K562 (cell line): ENCODE measurements at regions not wholly inside any gene's neighbourhood (a gene's known extent, or its start where the extent isn't known, plus 50 kb on each side); places are given as distances from the start of the nearest gene placed in this dataset.

Source experiments
- ATAC-seq: fragments of 200-7000 bp; cut with Tn5 transposase; 3 replicates; pipeline ENCODE4 v1.9.1; 2020; ENCODE audit warnings: moderate library complexity
- BruUV-seq: library from RNA; stranded (reverse); fragments of 400-500 nt; replicated peaks from 2 replicates; lab custom pipeline; 2021; lab: Mats Ljungman, UMichigan
- CTCF ChIA-PET: fragments of 300-600 bp; formaldehyde crosslinking; extraction: SDS; loops from one replicate; lab custom pipeline; 2021; ENCODE audit warnings: low intra/inter-chr PET ratio; lab: Yijun Ruan, JAX
- POLR2A ChIA-PET: fragments of 300-600, 350-650 bp; sonication (Branson Sonifier 250); formaldehyde crosslinking; extraction: SDS; loops from one replicate; lab custom pipeline; 2021; ENCODE audit warnings: antibody characterized with exemption, inconsistent platforms; lab: Yijun Ruan, JAX
- DNase-seq, 4 experiments: peaks; one replicate each; pipeline versions ENCODE4 v3.0.0 to v3.0.0-alpha.2; 2011 to 2018; ENCODE audit warnings: low spot score in 3 of 4, mixed read lengths in 3 of 4; ENCODE audit errors: extremely low read depth in 1 of 4
- FAIRE-seq: peaks from 2 replicates; lab custom pipeline; 2011; peaks lifted over from hg19 to GRCh38; lab: Jason Lieb, UNC
- H2AFZ ChIP-seq: 2 replicates; pipeline ENCODE4 v1.6.0; 2011; ENCODE audit warnings: low read depth, low read length, control low read depth, inconsistent platforms
- H3K27ac ChIP-seq: fragments of 200-600 bp; 3 replicates; pipeline ENCODE4 v1.8.0; 2011; ENCODE audit warnings: low read depth, mild to moderate bottlenecking, control low read depth, inconsistent platforms, low read length, moderate library complexity, mixed read lengths; ENCODE audit errors: extremely low read depth
- H3K27me3 ChIP-seq, 2 experiments: fragments of 300-600 bp in 1 of 2; 2 replicates in 1 of 2; 3 replicates in 1 of 2; pipeline versions ENCODE4 v1.6.0 to v1.8.0; 2011; ENCODE audit warnings: inconsistent platforms in 2 of 2, low read length in 2 of 2, mild to moderate bottlenecking in 1 of 2, mixed read lengths in 1 of 2, moderate library complexity in 1 of 2; ENCODE audit not compliant: control insufficient read depth in 2 of 2, insufficient read depth in 2 of 2
- H3K36me3 ChIP-seq: fragments of 300-600 bp; 3 replicates; pipeline ENCODE4 v1.8.0; 2011; ENCODE audit warnings: mild to moderate bottlenecking, low read length, inconsistent platforms; ENCODE audit not compliant: control insufficient read depth, insufficient read depth
- H3K4me1 ChIP-seq, 2 experiments: fragments of 200-600 bp in 1 of 2; replicated peaks in 1 of 2; 2 replicates in 1 of 2; 3 replicates in 1 of 2; pipeline versions ENCODE4 v1.5.1 to v1.8.0; 2011; ENCODE audit warnings: inconsistent platforms in 2 of 2, low read length in 2 of 2, mild to moderate bottlenecking in 1 of 2, mixed read lengths in 1 of 2, moderate library complexity in 1 of 2; ENCODE audit not compliant: control insufficient read depth in 2 of 2, insufficient read depth in 2 of 2
- H3K4me2 ChIP-seq: 2 replicates; pipeline ENCODE4 v1.6.1; 2011; ENCODE audit warnings: low read length, control low read depth, inconsistent platforms, mixed read lengths; ENCODE audit not compliant: insufficient read depth
- H3K4me3 ChIP-seq: fragments of 200-600 bp; sonication (generic), shearing (Covaris generic); 2 replicates; pipeline ENCODE4 v1.5.1; 2016; ENCODE audit warnings: control low read depth, inconsistent platforms
- H3K79me2 ChIP-seq: fragments of 200-600 bp; 3 replicates; pipeline ENCODE4 v1.8.0; 2011; ENCODE audit warnings: low read length, inconsistent platforms; ENCODE audit not compliant: control insufficient read depth, insufficient read depth
- H3K9ac ChIP-seq, 2 experiments: 2 replicates each; pipeline versions ENCODE4 v1.6.0 to v1.6.1; 2011; ENCODE audit warnings: low read depth in 2 of 2, low read length in 2 of 2, control low read depth in 1 of 2, inconsistent platforms in 1 of 2, mild to moderate bottlenecking in 1 of 2, mixed read lengths in 1 of 2; ENCODE audit not compliant: insufficient read depth in 1 of 2
- H3K9me1 ChIP-seq: one replicate; pipeline ENCODE4 v1.6.0; 2011; ENCODE audit warnings: inconsistent platforms, mild to moderate bottlenecking, low read length, moderate library complexity; ENCODE audit not compliant: control insufficient read depth, insufficient read depth
- H3K9me3 ChIP-seq: replicated peaks from 2 replicates; pipeline ENCODE4 v1.5.1; 2011; ENCODE audit warnings: low read depth, low read length, inconsistent platforms; ENCODE audit not compliant: control insufficient read depth, insufficient read depth
- H4K20me1 ChIP-seq: replicated peaks from 2 replicates; pipeline ENCODE4 v1.6.1; 2011; ENCODE audit warnings: low read length, inconsistent platforms, mixed read lengths; ENCODE audit not compliant: control insufficient read depth, insufficient read depth
- ADNP ChIP-seq: fragments of 200-800 bp; sonication (Bioruptor generic); IDR thresholded peaks from 2 replicates; pipeline ENCODE4 v1.6.1; 2016; ENCODE audit warnings: missing genetic modification characterization, missing compliant biosample characterization
- EHMT2 ChIP-seq: fragments of 450-650 bp; IDR thresholded peaks from 2 replicates; pipeline ENCODE4 v1.6.1; 2018; ENCODE audit warnings: antibody characterized with exemption
- LCOR ChIP-seq: sonication (generic); formaldehyde crosslinking; IDR thresholded peaks from 2 replicates; pipeline ENCODE4 v1.8.0; 2022; ENCODE audit warnings: mild to moderate bottlenecking, missing genetic modification reagents
- NR2C1 ChIP-seq, 2 experiments: fragments of 450-650 bp; IDR thresholded peaks; 2 replicates each; pipeline ENCODE4 v1.6.1; 2017; ENCODE audit warnings: mild to moderate bottlenecking in 2 of 2, antibody characterized with exemption in 1 of 2, inconsistent platforms in 1 of 2, missing compliant biosample characterization in 1 of 2, missing genetic modification characterization in 1 of 2
- NR2C2 ChIP-seq, 2 experiments: fragments of 200-800 bp in 1 of 2; sonication (Bioruptor generic) in 1 of 2; sonication (generic) in 1 of 2; formaldehyde crosslinking in 1 of 2; IDR thresholded peaks; 2 replicates each; pipeline versions ENCODE4 v1.6.1 to v1.8.0; 2016 to 2022; ENCODE audit warnings: mild to moderate bottlenecking in 1 of 2, missing compliant biosample characterization in 1 of 2, missing genetic modification characterization in 1 of 2, missing genetic modification reagents in 1 of 2
- POLR2H ChIP-seq: IDR thresholded peaks from 2 replicates; pipeline ENCODE4 v1.6.1; 2016; ENCODE audit warnings: missing genetic modification characterization, low read depth, mild to moderate bottlenecking, control low read depth, missing compliant biosample characterization, moderate library complexity
- ZEB2 ChIP-seq: fragments of 450-650 bp; IDR thresholded peaks from 2 replicates; pipeline ENCODE4 v1.6.1; 2016
- ZKSCAN3 ChIP-seq: fragments of 250-450 bp; sonication (Bioruptor Pico); IDR thresholded peaks from 2 replicates; pipeline ENCODE4 v1.4.0; 2020
- whole genome bisulfite sequencing: fragments of 100-300 bp; shearing (Covaris generic); methylation state at CpG from one replicate; pipeline ENCODE4 v1.1.6; 2016; ENCODE audit warnings: low coverage, mixed read lengths; ENCODE audit not compliant: insufficient coverage; ENCODE audit errors: missing lambda C conversion rate; 5-methylcytosine and 5-hydroxymethylcytosine counted together
- in situ Hi-C: fragments of 300-500 bp; cut with MboI; formaldehyde crosslinking; loops from 4 replicates; pipeline ENCODE4 v1.15.0; 2018; ENCODE audit warnings: inconsistent platforms, mixed read lengths
- intact Hi-C: fragments of 100-400 bp; cut with micrococcal nuclease; formaldehyde crosslinking; loops from 2 replicates; pipeline ENCODE4 v1.14.2; 2022
- TF ChIP-seq, protein P1 (sequence below), 2 experiments: IDR thresholded peaks; 2 replicates each; pipeline ENCODE4 v1.6.1; 2011; ENCODE audit warnings: borderline replicate concordance in 1 of 2, control low read depth in 1 of 2, low read depth in 1 of 2, low read length in 1 of 2, mild to moderate bottlenecking in 1 of 2, mixed read lengths in 1 of 2, moderate library complexity in 1 of 2; ENCODE audit not compliant: insufficient read depth in 1 of 2, insufficient read length in 1 of 2, poor library complexity in 1 of 2, severe bottlenecking in 1 of 2; ENCODE audit errors: extremely low read depth in 1 of 2
- TF ChIP-seq, protein P2 (sequence below): fragments of 450-650 bp; formaldehyde crosslinking; IDR thresholded peaks from 2 replicates; pipeline ENCODE4 v1.4.0; 2020; ENCODE audit warnings: mild to moderate bottlenecking, mixed read lengths
- TF ChIP-seq, protein P3 (sequence below): fragments of 450-650 bp; IDR thresholded peaks from 2 replicates; pipeline ENCODE4 v1.6.1; 2018; ENCODE audit warnings: mild to moderate bottlenecking, low read depth; ENCODE audit not compliant: partially characterized antibody

DNA sequence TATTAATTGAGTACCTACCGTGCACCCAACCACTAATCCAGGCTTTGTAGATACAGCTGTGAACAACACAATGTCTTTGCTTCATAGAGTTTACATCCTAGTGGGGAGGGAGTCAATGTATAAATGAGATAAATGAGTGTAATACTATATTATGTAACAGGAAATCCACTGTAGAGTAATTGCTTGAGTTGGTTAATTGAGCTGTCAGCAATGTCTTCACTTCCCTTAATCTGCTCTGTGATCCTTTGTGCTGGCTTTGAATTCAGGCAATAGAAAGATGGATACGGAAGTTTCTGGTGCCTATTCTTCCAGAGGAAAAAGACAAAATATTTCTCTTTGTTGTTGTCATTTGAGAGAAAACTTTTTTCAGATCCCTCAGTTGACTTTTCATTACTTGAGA lies 104.0 kb upstream of the SLC16A7 start:
- CTCF ChIA-PET, result no interaction called here
- no TSS peak for BruUV-seq
- Histone ChIP-seq H3K9ac (no peak overlapping the region), H3K79me2 (no peaks in the 10 kb centered on the region), H4K20me1 (no peaks in the 10 kb centered on the region), H3K4me1 (no peaks in the 10 kb centered on the region), H3K4me2 (no peak overlapping the region), H3K27me3 (no peaks in the 10 kb centered on the region), H3K4me3 (no peak overlapping the region), H3K36me3 (no peaks in the 10 kb centered on the region), H3K9me1 (no peaks in the 10 kb centered on the region), H3K27ac (no peak overlapping the region), H2AFZ (no peak overlapping the region), H3K9me3 (no peaks in the 10 kb centered on the region)
- intact Hi-C loops (no loop called here), in situ Hi-C loops (no loop called here)
- WGBS, result 0% methylated on average over 2 of the region's 2 CpGs
- POLR2A ChIA-PET, result interaction anchor here (0.8 kb wide), 1 partner anchor 938 kb away, joined by 3 read pairs; no protein-coding TSS in a partner anchor
- FAIRE-seq (no peak), DNase-seq (no peak), ATAC-seq (no peak)
- TF ChIP-seq, protein P1, sequence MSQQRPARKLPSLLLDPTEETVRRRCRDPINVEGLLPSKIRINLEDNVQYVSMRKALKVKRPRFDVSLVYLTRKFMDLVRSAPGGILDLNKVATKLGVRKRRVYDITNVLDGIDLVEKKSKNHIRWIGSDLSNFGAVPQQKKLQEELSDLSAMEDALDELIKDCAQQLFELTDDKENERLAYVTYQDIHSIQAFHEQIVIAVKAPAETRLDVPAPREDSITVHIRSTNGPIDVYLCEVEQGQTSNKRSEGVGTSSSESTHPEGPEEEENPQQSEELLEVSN (IDR thresholded peaks at IDR 0.05; ENCODE audit: borderline replicate concordance in 1 of 2, extremely low read depth in 1 of 2, insufficient read depth in 1 of 2, insufficient read length in 1 of 2, low read depth in 1 of 2, low read length in 1 of 2, poor library complexity in 1 of 2, severe bottlenecking in 1 of 2), result no peak
- TF ChIP-seq POLR2H (tag) (no peak), ZKSCAN3 (CRISPR knock-in tag) (no peak), LCOR (CRISPR knock-in tag) (no peak), NR2C2 (CRISPR knock-in tag; IDR thresholded peaks at IDR 0.05) (no peak), NR2C2 (tag; IDR thresholded peaks at IDR 0.05) (no peak), NR2C1 (IDR thresholded peaks at IDR 0.05) (no peak), NR2C1 (tag; IDR thresholded peaks at IDR 0.05) (no peak), ZEB2 (no peak), ADNP (no peak), EHMT2 (no peak)
- TF ChIP-seq, protein P2, sequence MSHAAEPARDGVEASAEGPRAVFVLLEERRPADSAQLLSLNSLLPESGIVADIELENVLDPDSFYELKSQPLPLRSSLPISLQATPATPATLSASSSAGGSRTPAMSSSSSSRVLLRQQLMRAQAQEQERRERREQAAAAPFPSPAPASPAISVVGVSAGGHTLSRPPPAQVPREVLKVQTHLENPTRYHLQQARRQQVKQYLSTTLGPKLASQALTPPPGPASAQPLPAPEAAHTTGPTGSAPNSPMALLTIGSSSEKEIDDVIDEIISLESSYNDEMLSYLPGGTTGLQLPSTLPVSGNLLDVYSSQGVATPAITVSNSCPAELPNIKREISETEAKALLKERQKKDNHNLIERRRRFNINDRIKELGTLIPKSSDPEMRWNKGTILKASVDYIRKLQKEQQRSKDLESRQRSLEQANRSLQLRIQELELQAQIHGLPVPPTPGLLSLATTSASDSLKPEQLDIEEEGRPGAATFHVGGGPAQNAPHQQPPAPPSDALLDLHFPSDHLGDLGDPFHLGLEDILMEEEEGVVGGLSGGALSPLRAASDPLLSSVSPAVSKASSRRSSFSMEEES (CRISPR knock-in tag), result no peak
- TF ChIP-seq, protein P3, sequence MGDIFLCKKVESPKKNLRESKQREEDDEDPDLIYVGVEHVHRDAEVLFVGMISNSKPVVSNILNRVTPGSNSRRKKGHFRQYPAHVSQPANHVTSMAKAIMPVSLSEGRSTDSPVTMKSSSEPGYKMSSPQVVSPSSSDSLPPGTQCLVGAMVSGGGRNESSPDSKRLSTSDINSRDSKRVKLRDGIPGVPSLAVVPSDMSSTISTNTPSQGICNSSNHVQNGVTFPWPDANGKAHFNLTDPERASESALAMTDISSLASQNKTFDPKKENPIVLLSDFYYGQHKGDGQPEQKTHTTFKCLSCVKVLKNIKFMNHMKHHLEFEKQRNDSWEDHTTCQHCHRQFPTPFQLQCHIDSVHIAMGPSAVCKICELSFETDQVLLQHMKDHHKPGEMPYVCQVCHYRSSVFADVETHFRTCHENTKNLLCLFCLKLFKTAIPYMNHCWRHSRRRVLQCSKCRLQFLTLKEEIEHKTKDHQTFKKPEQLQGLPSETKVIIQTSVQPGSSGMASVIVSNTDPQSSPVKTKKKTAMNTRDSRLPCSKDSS, result no peak
